Tibial nerve (tissue), 4 donors: ENCODE measurements at regions not wholly inside any gene's neighbourhood (a gene's known extent, or its start where the extent isn't known, plus 50 kb on each side); places are given as distances from the start of the nearest gene placed in this dataset.
A peak's percentile ranks its signal among the peaks of the same experiment; 100 is the strongest.
"Not testable (repeated sequence)": the region's sequence is repeated elsewhere in the genome, so short reads cannot be mapped to it uniquely, and the experiment has no call there.

Source experiments
- DNase-seq, 2 donors: peaks; one replicate each; pipeline ENCODE4 v3.0.0-alpha.2; 2019; ENCODE audit warnings: low spot score in 2 of 2
- H3K27ac ChIP-seq, 4 donors: fragments of 200-600 bp; sonication (generic) in 3 of 4; one replicate each; pipeline ENCODE4 v1.5.1; 2017 to 2019; ENCODE audit warnings: mild to moderate bottlenecking in 1 of 4
- H3K27me3 ChIP-seq, 2 donors: fragments of 200-600 bp; sonication (generic) in 1 of 2; one replicate each; pipeline versions ENCODE4 v1.5.1 to v1.6.0; 2017 to 2019
- H3K36me3 ChIP-seq, 3 donors: fragments of 200-600 bp; sonication (generic); one replicate each; pipeline ENCODE4 v1.5.1; 2018 to 2019
- H3K4me1 ChIP-seq, 4 donors: fragments of 200-600 bp; sonication (generic) in 3 of 4; one replicate each; pipeline ENCODE4 v1.5.1; 2017 to 2019
- H3K4me3 ChIP-seq, 4 donors: fragments of 200-600 bp; sonication (generic) in 3 of 4; one replicate each; pipeline ENCODE4 v1.5.1; 2017 to 2019; ENCODE audit warnings: mild to moderate bottlenecking in 1 of 4, moderate library complexity in 1 of 4
- H3K9me3 ChIP-seq, 4 donors: fragments of 200-600 bp; sonication (generic) in 3 of 4; one replicate each; pipeline ENCODE4 v1.5.1; 2017 to 2019
- EP300 ChIP-seq, 2 donors: sonication (generic); formaldehyde crosslinking; IDR thresholded peaks; one replicate each; pipeline ENCODE4 v1.6.1; 2017; ENCODE audit warnings: antibody characterized with exemption in 2 of 2, mild to moderate bottlenecking in 1 of 2
- POLR2A ChIP-seq, 2 donors: fragments of 450-650 bp; IDR thresholded peaks; one replicate each; pipeline ENCODE4 v1.6.1; 2017; ENCODE audit warnings: antibody characterized with exemption in 2 of 2, mild to moderate bottlenecking in 2 of 2, moderate library complexity in 2 of 2
- WGBS, 2 donors: methylation state at CpG; one replicate each; pipeline ENCODE4 v1.1.5; 2018; 5-methylcytosine and 5-hydroxymethylcytosine counted together
- TF ChIP-seq, protein P1 (sequence below), 5 experiments: fragments of 200-600 bp in 3 of 5; fragments of 450-650 bp in 2 of 5; sonication (generic) in 3 of 5; IDR thresholded peaks; one replicate each; pipeline ENCODE4 v1.5.1; 2016 to 2019; ENCODE audit warnings: antibody characterized with exemption in 5 of 5, mild to moderate bottlenecking in 3 of 5, moderate library complexity in 2 of 5

DNA sequence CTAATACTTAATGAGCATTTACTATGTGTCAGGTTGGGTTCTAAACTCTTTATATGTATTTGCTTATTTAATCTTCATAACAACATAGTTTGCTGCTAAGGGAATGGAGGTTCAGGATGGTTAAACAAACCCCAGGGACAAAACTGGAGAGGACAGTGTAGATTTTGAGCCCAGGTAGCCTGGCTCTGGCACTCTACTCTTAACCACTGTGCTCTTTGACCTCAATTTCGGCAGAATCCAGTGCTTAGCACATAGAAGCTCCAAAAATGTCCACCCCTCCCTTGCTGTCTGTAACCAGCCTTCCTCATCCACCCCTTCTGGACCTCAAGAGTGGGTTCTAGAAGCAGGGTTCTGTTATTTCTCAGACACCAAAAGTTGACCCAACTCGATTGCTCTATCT lies 88.0 kb upstream of the SYT13 start:
- no peak overlapping the region for H3K4me3 ChIP-seq
- peaks cover 0 to 34% of the 10 kb centered on the region in 2 donors for H3K27me3 ChIP-seq
- TF ChIP-seq POLR2A (IDR thresholded peaks at IDR 0.05) (no peak), EP300 (IDR thresholded peaks at IDR 0.05) (no peak)
- TF ChIP-seq, protein P1, sequence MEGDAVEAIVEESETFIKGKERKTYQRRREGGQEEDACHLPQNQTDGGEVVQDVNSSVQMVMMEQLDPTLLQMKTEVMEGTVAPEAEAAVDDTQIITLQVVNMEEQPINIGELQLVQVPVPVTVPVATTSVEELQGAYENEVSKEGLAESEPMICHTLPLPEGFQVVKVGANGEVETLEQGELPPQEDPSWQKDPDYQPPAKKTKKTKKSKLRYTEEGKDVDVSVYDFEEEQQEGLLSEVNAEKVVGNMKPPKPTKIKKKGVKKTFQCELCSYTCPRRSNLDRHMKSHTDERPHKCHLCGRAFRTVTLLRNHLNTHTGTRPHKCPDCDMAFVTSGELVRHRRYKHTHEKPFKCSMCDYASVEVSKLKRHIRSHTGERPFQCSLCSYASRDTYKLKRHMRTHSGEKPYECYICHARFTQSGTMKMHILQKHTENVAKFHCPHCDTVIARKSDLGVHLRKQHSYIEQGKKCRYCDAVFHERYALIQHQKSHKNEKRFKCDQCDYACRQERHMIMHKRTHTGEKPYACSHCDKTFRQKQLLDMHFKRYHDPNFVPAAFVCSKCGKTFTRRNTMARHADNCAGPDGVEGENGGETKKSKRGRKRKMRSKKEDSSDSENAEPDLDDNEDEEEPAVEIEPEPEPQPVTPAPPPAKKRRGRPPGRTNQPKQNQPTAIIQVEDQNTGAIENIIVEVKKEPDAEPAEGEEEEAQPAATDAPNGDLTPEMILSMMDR (IDR thresholded peaks at IDR 0.05): no peak
- H3K4me1 ChIP-seq: peaks cover 0 to 10% (median 0%) of the 10 kb centered on the region in 4 donors
- DNase-seq: no peak
- no peak overlapping the region for H3K27ac ChIP-seq
- WGBS, 2 donors: 61 to 64% methylated on average over 2 of the region's 2 CpGs
- H3K36me3 ChIP-seq: no peaks in the 10 kb centered on the region
- no peaks in the 10 kb centered on the region for H3K9me3 ChIP-seq

DNA sequence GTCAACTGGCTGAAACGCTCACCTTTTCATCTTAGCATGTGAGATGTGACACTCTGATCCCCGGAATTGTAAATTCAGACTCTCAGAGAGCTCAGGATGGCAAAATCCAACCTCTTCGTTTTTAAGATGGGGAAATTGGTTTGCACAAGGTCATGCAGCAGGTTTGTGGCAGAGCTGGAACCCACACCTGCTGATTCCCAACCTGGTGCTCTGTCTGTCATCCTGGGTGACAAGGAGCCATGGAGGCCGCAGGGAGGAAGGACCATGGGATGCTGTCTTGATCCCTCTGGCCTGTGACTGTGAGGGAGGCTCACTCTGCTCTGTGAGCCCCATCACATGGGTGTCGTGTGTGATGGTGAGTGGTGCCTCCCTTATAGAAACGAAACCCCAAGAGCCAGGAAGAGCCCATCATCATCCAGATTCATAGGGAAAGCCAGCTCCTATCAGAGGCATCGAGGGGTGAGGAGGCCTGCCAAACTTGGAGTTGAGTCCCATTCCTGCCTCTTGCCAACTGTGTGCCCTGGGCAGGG lies 87.4 kb upstream of the SYT13 start:
- H3K27me3 ChIP-seq: peaks cover 0 to 34% of the 10 kb centered on the region in 2 donors
- TF ChIP-seq EP300 (IDR thresholded peaks at IDR 0.05) (no peak), POLR2A (IDR thresholded peaks at IDR 0.05) (no peak)
- TF ChIP-seq, protein P1 (IDR thresholded peaks at IDR 0.05): no peak
- 90 to 93% methylated on average over 7 of the region's 7 CpGs for WGBS, 2 donors
- DNase-seq: no peak
- H3K4me1 ChIP-seq: peaks cover 0 to 10% (median 0%) of the 10 kb centered on the region in 4 donors
- H3K27ac ChIP-seq: no peak overlapping the region
- no peak overlapping the region for H3K4me3 ChIP-seq
- no peaks in the 10 kb centered on the region for H3K9me3 ChIP-seq
- no peaks in the 10 kb centered on the region for H3K36me3 ChIP-seq

DNA sequence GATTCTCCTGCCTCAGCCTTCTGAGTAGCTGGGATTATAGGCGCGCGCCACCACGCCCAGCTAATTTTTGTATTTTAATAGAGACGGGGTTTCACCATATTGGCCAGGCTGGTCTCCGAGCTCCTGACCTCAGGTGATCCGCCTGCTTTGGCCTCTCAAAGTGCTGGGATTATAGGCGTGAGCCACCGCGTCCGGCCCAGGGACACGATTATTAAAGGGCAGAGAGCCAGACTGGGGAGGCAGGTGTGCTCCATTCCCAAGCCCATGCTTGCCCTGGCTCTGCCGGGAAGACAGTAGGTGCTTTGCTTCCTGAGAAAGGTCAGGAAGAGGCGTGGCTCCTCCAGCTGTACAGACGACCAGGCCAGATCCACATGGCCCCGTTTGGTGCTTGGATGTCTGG lies 86.3 kb upstream of the SYT13 start:
- H3K27me3 ChIP-seq: peaks cover 0 to 32% of the 10 kb centered on the region in 2 donors
- not testable (repeated sequence) for H3K27ac ChIP-seq, H3K4me3 ChIP-seq, H3K36me3 ChIP-seq, H3K9me3 ChIP-seq, DNase-seq, H3K4me1 ChIP-seq
- WGBS, 2 donors: 82 to 86% methylated on average over 16 of the region's 16 CpGs

- 19 to 23% methylated on average over 31 of the region's 31 CpGs for WGBS, 2 donors
- Histone ChIP-seq H3K36me3 (no peaks in the 10 kb centered on the region), H3K4me1 (peaks cover 0 to 10% (median 0%) of the 10 kb centered on the region in 4 donors), H3K27ac (no peak overlapping the region), H3K27me3 (peaks cover 0 to 28% of the 10 kb centered on the region in 2 donors), H3K4me3 (no peak overlapping the region), H3K9me3 (no peaks in the 10 kb centered on the region)
- no peak for TF ChIP-seq EP300 (IDR thresholded peaks at IDR 0.05)
- TF ChIP-seq, protein P1 (IDR thresholded peaks at IDR 0.05): peak; percentile 63 to 88 (median 73)
- DNase-seq: peak in 1 of 2 donors; percentile 30
Observed at GRCh38 chr11:45371251-45372115, 85.3 kb upstream of the SYT13 start.

GRCh38 chr11:45369313-45369712 lies 83.2 kb upstream of the SYT13 start:
- peaks cover 0 to 26% of the 10 kb centered on the region in 2 donors for H3K27me3 ChIP-seq
- TF ChIP-seq POLR2A (IDR thresholded peaks at IDR 0.05): no peak
- TF ChIP-seq, protein P1 (IDR thresholded peaks at IDR 0.05): no peak
- TF ChIP-seq EP300 (IDR thresholded peaks at IDR 0.05): no peak
- WGBS, 2 donors: 39 to 47% methylated on average over 8 of the region's 8 CpGs

More at GRCh38 chr11:45369313-45369712, 83.2 kb upstream of the SYT13 start:
- DNase-seq: no peak
- Histone ChIP-seq H3K4me3 (no peak overlapping the region), H3K4me1 (peaks cover 0 to 10% (median 0%) of the 10 kb centered on the region in 4 donors), H3K27ac (no peak overlapping the region), H3K9me3 (no peaks in the 10 kb centered on the region), H3K36me3 (no peaks in the 10 kb centered on the region)
